NT2/D1 (cell line): ENCODE measurements at regions not wholly inside any gene's neighbourhood (a gene's known extent, or its start where the extent isn't known, plus 50 kb on each side); places are given as distances from the start of the nearest gene placed in this dataset.

Source experiments
- SUZ12 ChIP-seq: IDR thresholded peaks from 2 replicates; pipeline ENCODE4 v1.6.1; 2011; ENCODE audit not compliant: insufficient read length, insufficient read depth; ENCODE audit errors: extremely low read depth
- YY1 ChIP-seq: IDR thresholded peaks from 2 replicates; pipeline ENCODE4 v1.6.1; 2011; ENCODE audit not compliant: insufficient read length, insufficient read depth

- TF ChIP-seq SUZ12 (no peak), YY1 (no peak)
Measured at GRCh38 chr3:188975600-188976314, 196.0 kb upstream of the TPRG1 start.
